NCI-H1694 (cell line): ENCODE measurements at regions not wholly inside any gene's neighbourhood (a gene's known extent, or its start where the extent isn't known, plus 50 kb on each side); places are given as distances from the start of the nearest gene placed in this dataset.

ENCODE experiments used
- DNase-seq: peaks from one replicate; lab custom pipeline; 2025; lab: John Stamatoyannopoulos, UW

DNA sequence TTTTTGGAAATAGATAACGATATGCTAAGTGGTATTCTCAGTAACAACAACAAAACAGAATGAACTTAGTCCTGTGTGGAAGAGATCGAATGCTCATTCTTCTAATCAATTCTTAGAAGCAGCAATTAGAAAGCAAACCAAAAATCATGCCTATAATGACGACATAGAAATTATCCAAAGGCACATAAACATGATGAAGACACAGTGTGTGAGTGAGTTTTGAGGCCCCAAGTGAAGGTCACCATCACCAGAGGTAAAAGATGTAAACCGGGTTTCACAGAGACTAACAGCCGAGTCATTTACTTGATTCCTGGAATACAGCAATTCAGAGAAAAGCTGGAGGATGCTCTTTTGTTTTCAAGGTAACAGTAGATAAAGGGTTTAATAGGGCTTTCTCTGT lies 509.2 kb downstream of the TDRD15 start:
- no peak for DNase-seq

DNA sequence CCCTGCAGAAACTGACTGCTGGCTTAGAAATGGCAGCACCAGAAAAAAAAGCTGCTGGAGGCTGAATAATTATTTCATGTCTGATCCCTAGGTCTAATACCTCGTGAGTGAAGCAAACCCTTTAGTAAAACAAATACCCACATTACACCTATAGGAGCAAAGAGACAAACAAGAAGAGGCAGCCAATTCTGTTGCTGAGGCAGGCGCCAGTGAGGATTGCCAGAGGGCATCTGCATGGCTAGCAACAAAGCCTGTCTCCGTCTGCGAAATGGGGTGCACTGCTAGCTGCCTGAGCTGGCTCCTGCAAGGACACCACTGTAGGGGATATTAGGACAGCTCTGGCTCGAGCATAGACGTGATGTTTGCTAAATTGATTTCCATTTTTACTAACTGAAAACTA lies 509.7 kb downstream of the TDRD15 start:
- DNase-seq: no peak

GRCh38 chr2:21633911-21634310 lies 510.1 kb downstream of the TDRD15 start:
- no peak for DNase-seq

GRCh38 chr2:21640046-21640445 lies 516.3 kb downstream of the TDRD15 start:
- no peak for DNase-seq

DNA sequence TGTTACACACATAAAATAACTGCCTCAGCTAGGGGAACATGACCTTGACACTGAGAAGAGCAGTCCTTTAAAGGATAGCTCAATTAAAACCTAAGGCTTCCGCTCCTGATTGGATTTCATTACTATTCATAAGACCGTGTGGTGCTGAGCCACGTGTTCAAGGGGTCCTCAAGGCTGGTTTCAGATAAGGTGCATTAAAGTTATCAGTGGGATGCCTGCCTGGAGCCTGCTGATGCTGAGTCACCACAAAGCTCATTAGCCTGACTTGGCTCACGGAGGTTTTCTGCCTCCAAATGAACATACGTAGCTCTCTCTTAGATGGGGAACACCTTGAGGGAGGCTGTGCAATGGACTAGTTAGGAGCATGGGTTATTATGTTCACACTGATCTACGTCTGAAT lies 518.9 kb downstream of the TDRD15 start:
- no peak for DNase-seq

DNA sequence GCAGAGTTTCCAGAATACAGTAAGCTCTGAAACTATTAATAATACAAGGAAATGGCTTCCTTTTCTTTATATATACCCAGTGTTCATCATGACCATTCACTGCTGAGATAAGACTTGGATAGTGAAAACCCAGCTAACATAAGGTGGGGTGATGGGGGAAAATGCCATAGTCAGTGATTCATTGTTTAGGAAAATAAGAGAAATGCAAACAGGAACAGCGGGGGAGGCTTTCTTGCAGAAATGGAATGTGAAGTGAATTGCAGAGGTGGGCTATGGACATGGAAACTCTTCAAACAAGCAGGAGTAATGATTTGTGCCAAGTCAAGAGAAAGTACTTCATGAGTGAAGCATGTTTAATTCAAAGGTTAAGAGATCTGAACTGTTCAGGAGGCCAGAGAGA lies 519.4 kb downstream of the TDRD15 start:
- no peak for DNase-seq

DNA sequence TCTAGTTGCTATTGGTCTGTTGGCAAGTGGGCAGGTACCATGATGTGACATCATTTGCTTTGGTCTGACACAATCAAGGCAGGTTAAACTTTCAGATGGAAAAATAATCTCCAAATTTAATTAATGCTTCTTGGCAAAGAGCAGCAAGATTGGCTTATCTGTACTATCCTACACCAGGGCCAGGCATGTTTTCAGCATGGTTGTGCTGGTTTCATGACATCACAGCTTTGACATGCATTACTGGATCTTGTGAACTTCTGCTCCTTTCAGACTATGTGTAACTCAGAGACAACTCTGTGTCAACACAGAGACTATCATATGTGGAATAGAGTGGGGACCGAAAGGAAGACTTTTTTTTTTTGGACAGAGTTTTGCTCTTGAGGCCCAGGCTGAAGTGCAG lies 520.5 kb downstream of the TDRD15 start:
- DNase-seq: no peak

GRCh38 chr2:21646345-21646744 lies 522.6 kb downstream of the TDRD15 start:
- DNase-seq: no peak

GRCh38 chr2:21650569-21650968 lies 526.8 kb downstream of the TDRD15 start:
- no peak for DNase-seq

DNA sequence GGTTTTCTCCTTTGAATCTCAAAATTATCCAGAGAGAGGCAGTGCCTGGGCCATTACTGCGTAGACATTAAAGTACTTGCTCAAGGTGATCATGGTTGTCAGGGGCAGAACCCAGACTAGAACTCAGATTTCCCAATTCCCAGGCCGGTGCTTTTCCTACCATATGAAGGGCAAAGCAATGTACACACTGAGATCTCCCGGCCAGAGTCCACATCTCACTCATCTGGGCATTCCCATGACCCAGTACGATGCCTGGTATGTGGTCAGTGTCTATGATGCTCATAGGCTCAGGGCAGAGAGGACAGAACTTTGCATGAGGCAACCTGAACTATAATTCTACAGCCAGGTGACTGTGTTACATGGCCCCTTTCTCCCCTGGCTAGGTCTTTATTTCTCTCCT lies 531.4 kb downstream of the TDRD15 start:
- no peak for DNase-seq

GRCh38 chr2:21656330-21657075 lies 532.7 kb downstream of the TDRD15 start:
- DNase-seq: no peak

DNA sequence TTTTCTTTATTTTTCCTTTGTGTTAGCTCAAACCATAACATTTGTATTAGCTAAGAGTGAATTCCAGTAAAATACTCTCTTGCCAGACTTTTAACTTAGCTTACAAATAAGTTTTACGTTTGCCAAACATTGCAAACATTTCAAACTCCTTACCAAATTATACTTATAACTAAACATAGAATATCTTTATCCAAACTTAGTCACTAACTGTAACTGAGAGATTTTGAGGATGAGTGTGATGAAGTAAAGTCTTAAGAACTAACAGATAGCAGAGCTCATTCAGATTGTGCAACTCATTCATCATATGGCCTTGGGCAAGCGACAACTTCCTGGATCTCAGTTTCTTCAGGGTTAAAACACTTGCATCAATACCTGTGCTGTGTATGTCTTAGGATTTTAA lies 533.7 kb downstream of the TDRD15 start:
- DNase-seq: no peak

GRCh38 chr2:21658269-21658668 lies 534.5 kb downstream of the TDRD15 start:
- DNase-seq: no peak

GRCh38 chr2:21658907-21659477 lies 535.2 kb downstream of the TDRD15 start:
- DNase-seq: no peak

DNA sequence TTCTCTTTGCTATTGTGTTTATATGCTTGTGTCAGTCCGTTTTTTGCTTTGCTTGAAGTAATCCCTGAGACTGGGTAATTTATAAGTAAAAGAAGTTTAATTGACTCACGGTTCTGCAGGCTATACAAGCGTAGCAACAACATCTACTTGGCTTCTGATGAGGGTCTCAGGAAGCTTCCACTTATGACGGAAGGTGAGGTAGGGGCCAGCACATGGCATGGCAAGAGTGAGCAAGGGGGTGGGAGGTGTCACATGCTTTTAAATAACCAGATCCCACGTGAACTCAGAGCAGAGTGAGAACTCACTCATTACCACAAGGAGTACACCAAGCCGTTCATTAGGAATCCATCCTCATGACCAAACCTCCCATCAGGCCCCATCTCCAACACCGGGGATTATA lies 540.3 kb downstream of the TDRD15 start:
- no peak for DNase-seq

- no peak for DNase-seq
Measured at GRCh38 chr2:21667638-21668037, 543.9 kb downstream of the TDRD15 start.

DNA sequence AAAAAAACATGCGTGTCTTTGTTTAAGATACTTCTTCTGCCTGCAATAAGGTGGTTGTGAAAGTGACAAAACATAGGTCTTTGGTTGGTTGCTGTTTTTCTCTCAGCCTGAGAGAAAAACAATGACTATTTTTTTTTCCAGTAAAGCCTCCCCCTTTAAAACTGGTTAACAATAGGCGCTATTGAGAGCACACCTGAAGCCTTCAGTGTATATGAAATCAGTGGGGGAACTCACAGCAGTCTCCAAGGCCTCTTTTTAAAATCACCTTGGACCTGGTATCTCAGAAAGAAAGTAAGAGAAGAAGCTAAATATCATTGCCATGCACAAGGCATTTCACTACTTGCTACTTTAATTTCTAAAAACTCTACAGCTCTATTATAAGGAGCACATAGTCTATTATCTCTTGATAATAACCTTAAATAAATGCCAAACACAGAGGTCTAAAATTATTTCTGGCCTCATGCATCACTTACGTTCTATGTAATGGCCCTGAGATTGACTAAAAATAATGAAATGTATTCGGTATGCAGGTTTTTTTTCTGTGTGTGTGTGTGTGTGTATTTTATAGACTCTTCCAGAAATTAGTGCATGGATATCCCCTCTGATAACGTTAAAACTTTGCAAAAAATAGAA lies 544.4 kb downstream of the TDRD15 start:
- no peak for DNase-seq

DNA sequence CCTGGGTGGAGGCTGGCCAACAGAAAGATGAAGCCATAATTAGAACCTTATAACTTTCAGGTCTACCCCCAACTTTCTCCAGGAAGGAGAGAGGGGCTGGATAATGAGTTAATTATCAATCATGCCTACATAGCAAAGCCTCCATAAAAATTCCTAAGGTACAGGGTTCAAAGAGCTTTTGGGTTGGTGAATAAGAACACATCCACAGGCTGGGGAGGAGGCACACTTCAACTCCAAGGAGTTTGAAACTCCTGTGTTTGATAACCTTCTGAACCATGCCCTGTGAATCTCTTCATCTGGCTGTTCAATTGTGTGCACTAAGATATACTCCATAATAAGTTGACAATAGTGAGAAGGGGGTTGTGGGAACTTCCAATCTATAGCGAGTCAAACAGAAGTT lies 552.3 kb downstream of the TDRD15 start:
- no peak for DNase-seq

DNA sequence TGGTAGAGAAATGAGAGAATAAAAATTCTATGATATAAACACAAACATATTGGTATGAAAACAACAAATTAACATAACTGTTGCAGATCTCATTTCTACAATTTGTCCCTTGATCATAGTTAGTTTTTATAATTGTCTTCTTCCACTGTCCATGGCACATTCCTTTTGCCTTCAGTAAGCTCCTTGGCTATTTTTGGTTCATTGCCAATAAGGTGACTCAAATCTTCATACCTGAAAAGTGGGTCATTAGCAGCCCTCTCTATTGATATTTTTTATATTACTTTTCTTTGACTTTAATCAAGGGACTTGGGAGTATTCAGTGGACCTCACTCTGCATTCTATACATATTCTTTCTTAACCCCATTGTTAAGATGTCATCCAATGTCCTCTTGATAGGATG lies 552.9 kb downstream of the TDRD15 start:
- no peak for DNase-seq

DNA sequence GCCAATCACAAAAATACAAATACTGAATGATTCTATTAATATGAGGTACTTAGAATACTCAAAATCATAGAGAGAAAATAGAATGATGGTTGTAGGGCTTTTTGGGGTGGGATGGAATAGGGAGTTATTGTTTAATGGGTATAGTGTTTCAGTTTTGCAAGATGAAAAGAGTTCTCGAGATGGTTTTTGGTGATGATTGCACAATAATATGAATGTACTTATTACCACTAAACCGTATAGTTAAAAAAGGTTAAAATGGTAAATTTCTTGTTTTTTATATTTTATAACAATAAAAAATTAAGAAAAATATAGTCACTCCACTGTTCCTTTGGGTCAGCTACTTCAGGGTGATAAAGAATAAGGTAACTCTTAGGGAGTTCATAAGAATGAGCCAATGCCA lies 560.1 kb downstream of the TDRD15 start:
- DNase-seq: no peak

DNA sequence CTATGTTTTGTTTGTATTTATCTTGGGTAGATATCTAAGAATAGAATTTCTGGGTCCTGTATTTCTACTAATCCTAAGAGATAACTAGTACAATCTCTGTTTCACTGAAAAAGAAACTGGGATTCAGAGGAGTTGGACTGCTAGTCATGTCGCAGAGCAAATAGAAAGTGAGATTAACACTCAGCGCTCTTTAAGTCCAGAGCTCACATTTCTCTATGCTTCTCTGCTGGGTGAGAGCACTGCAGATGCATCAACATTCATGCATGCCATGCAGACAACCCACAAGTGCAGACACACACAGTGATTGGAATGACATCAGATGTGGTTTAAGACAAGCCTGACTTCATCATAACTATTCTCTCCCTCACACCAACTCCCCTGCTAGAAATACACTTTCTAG lies 563.8 kb downstream of the TDRD15 start:
- DNase-seq: no peak

- DNase-seq: no peak
Measured at GRCh38 chr2:21690005-21690404, 566.2 kb downstream of the TDRD15 start.

DNA sequence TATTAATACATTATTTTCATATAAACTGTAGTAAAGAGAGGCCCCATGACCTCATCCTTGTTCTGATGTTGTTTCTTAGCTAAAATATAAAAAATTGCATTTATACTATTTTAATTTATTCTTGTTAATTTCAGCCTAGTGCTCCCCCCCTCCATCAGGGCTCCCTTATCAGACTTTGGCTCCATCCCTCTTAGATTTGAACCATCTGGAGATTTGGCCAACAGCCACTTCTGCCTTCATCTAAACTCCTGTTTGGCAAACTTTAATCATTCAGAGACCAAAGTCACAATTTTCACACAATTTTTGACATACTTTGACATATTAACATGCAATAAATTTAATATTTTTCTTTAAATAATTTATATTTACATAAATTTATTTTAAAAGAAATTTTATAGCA lies 569.3 kb downstream of the TDRD15 start:
- DNase-seq: no peak
